Neural cell (in vitro differentiated cells): ENCODE measurements at regions not wholly inside any gene's neighbourhood (a gene's known extent, or its start where the extent isn't known, plus 50 kb on each side); places are given as distances from the start of the nearest gene placed in this dataset.

Source experiments
- H2AFZ ChIP-seq: fragments of 200-600, 300-800 bp; sonication (generic), shearing (Covaris generic); 2 replicates; pipeline ENCODE4 v1.6.0; 2014; ENCODE audit warnings: low read depth, mild to moderate bottlenecking, antibody characterized with exemption, low read length, moderate library complexity
- H3F3A ChIP-seq: fragments of 200-600 bp; shearing (Covaris generic); 2 replicates; pipeline ENCODE4 v1.6.1; 2016; ENCODE audit warnings: mild to moderate bottlenecking, moderate library complexity, mixed read lengths, antibody characterized with exemption, low read length; ENCODE audit not compliant: insufficient read depth, poor library complexity, severe bottlenecking
- H3K27ac ChIP-seq: fragments of 200-600, 300-800 bp; sonication (generic), shearing (Covaris generic); 2 replicates; pipeline ENCODE4 v1.5.1; 2014; ENCODE audit warnings: mild to moderate bottlenecking, low read length, moderate library complexity
- H3K27me3 ChIP-seq: fragments of 300-800, 200-600 bp; sonication (generic), shearing (Covaris generic); 2 replicates; pipeline ENCODE4 v1.6.0; 2014; ENCODE audit warnings: mild to moderate bottlenecking, low read depth, low read length, moderate library complexity; ENCODE audit not compliant: insufficient read depth
- H3K36me3 ChIP-seq: fragments of 300-800, 200-600 bp; sonication (generic), shearing (Covaris generic); 2 replicates; pipeline ENCODE4 v1.5.1; 2014; ENCODE audit warnings: mild to moderate bottlenecking, antibody characterized with exemption, low read length, moderate library complexity; ENCODE audit not compliant: insufficient read depth
- H3K4me2 ChIP-seq: fragments of 300-800, 200-600 bp; sonication (generic), shearing (Covaris generic); 2 replicates; pipeline ENCODE4 v1.6.0; 2014; ENCODE audit warnings: mild to moderate bottlenecking, low read length
- H3K4me3 ChIP-seq: fragments of 300-800, 200-600 bp; sonication (generic), shearing (Covaris generic); 2 replicates; pipeline ENCODE4 v1.5.1; 2014; ENCODE audit warnings: mild to moderate bottlenecking, low read length, moderate library complexity
- H3K79me2 ChIP-seq: fragments of 200-600 bp; shearing (Covaris generic); replicated peaks from 2 replicates; pipeline ENCODE4 v1.6.0; 2014; ENCODE audit warnings: mild to moderate bottlenecking, low read length, moderate library complexity; ENCODE audit not compliant: insufficient read depth
- H3K9ac ChIP-seq: fragments of 300-800, 200-600 bp; sonication (generic), shearing (Covaris generic); 2 replicates; pipeline ENCODE4 v1.6.1; 2016; ENCODE audit warnings: mild to moderate bottlenecking, low read length, mixed read lengths
- H3K9me2 ChIP-seq: fragments of 200-600 bp; shearing (Covaris generic); 2 replicates; pipeline ENCODE4 v1.6.1; 2016; ENCODE audit warnings: mild to moderate bottlenecking, low read length, mixed read lengths; ENCODE audit not compliant: insufficient read depth
- H3K9me3 ChIP-seq: fragments of 200-600, 300-800 bp; sonication (generic), shearing (Covaris generic); 2 replicates; pipeline ENCODE4 v1.6.1; 2016; ENCODE audit warnings: mild to moderate bottlenecking, mixed run types, low read length, moderate library complexity, mixed read lengths
- H4K20me1 ChIP-seq: fragments of 200-600 bp; shearing (Covaris generic); 2 replicates; pipeline ENCODE4 v1.6.1; 2016; ENCODE audit warnings: mild to moderate bottlenecking, mixed run types; ENCODE audit not compliant: insufficient read depth
- CTCF ChIP-seq: fragments of 450-650 bp; IDR thresholded peaks from 2 replicates; pipeline ENCODE4 v1.5.1; 2014; ENCODE audit warnings: antibody characterized with exemption, mild to moderate bottlenecking, moderate library complexity; ENCODE audit not compliant: poor library complexity, severe bottlenecking
- EP300 ChIP-seq: fragments of 450-650 bp; conservative IDR thresholded peaks from 2 replicates; pipeline ENCODE4 v1.6.1; 2014; ENCODE audit warnings: antibody characterized with exemption, mild to moderate bottlenecking, moderate library complexity; ENCODE audit not compliant: poor library complexity, severe bottlenecking
- EZH2 ChIP-seq: fragments of 200-600, 300-800 bp; shearing (Covaris generic), sonication (generic); IDR thresholded peaks from 2 replicates; pipeline ENCODE4 v1.6.1; 2014; ENCODE audit warnings: antibody characterized with exemption, low read length, borderline replicate concordance, mild to moderate bottlenecking; ENCODE audit not compliant: insufficient read depth, poor library complexity, severe bottlenecking
- MXI1 ChIP-seq: fragments of 450-650 bp; conservative IDR thresholded peaks from 2 replicates; pipeline ENCODE4 v1.6.1; 2014; ENCODE audit warnings: antibody characterized with exemption, mild to moderate bottlenecking; ENCODE audit not compliant: poor library complexity, severe bottlenecking
- POLR2AphosphoS5 ChIP-seq: IDR thresholded peaks from 2 replicates; pipeline ENCODE4 v1.6.1; 2012
- RAD21 ChIP-seq: fragments of 450-650 bp; conservative IDR thresholded peaks from 2 replicates; pipeline ENCODE4 v1.6.1; 2014; ENCODE audit warnings: antibody characterized with exemption, mild to moderate bottlenecking, moderate library complexity
- REST ChIP-seq: IDR thresholded peaks from 2 replicates; pipeline ENCODE4 v1.6.1; 2012; ENCODE audit warnings: borderline replicate concordance
- SMC3 ChIP-seq: fragments of 450-650 bp; conservative IDR thresholded peaks from 2 replicates; pipeline ENCODE4 v1.6.1; 2014; ENCODE audit warnings: antibody characterized with exemption, mild to moderate bottlenecking, moderate library complexity; ENCODE audit not compliant: poor library complexity
- TAF1 ChIP-seq: IDR thresholded peaks from 2 replicates; pipeline ENCODE4 v1.6.1; 2012; ENCODE audit warnings: low read depth

- Histone ChIP-seq H3K27ac (peak overlapping the region; percentile 3), H3F3A (no peaks in the 10 kb centered on the region), H2AFZ (no peak overlapping the region), H3K9me2 (no peaks in the 10 kb centered on the region), H3K4me3 (no peak overlapping the region), H3K4me2 (peak overlapping the region; percentile 0), H3K27me3 (no peaks in the 10 kb centered on the region), H3K9me3 (no peaks in the 10 kb centered on the region), H4K20me1 (no peaks in the 10 kb centered on the region), H3K36me3 (no peaks in the 10 kb centered on the region), H3K79me2 (no peaks in the 10 kb centered on the region), H3K9ac (no peak overlapping the region)
- no peak for TF ChIP-seq MXI1
- TF ChIP-seq RAD21 = no peak
- no peak for TF ChIP-seq POLR2AphosphoS5
- no peak for TF ChIP-seq EP300
- no peak for TF ChIP-seq SMC3
- no peak for TF ChIP-seq REST
- TF ChIP-seq EZH2 = no peak
- TF ChIP-seq TAF1 = no peak
Observed at GRCh38 chr20:54843865-54844264, 368.5 kb downstream of the DOK5 start.

GRCh38 chr20:54843431-54843830 is 368.0 kb downstream of the DOK5 start:
- no peak overlapping the region for H3K4me3 ChIP-seq
- no peaks in the 10 kb centered on the region for H3K9me3 ChIP-seq
- H2AFZ ChIP-seq = no peak overlapping the region
- H4K20me1 ChIP-seq = no peaks in the 10 kb centered on the region
- no peaks in the 10 kb centered on the region for H3K9me2 ChIP-seq
- no peaks in the 10 kb centered on the region for H3F3A ChIP-seq
- peak overlapping the region; percentile 0 for H3K4me2 ChIP-seq
- peak overlapping the region; percentile 3 for H3K27ac ChIP-seq
- H3K79me2 ChIP-seq = no peaks in the 10 kb centered on the region
- TF ChIP-seq EZH2 (no peak), CTCF (no peak)
- no peak overlapping the region for H3K9ac ChIP-seq
- H3K36me3 ChIP-seq = no peaks in the 10 kb centered on the region
- H3K27me3 ChIP-seq = no peaks in the 10 kb centered on the region

GRCh38 chr20:54839224-54839623 is 363.8 kb downstream of the DOK5 start:
- H3K9ac ChIP-seq = no peak overlapping the region
- H3K79me2 ChIP-seq = no peaks in the 10 kb centered on the region
- no peaks in the 10 kb centered on the region for H3K36me3 ChIP-seq
- H3K9me3 ChIP-seq = no peaks in the 10 kb centered on the region
- H3F3A ChIP-seq = no peaks in the 10 kb centered on the region
- no peaks in the 10 kb centered on the region for H3K27me3 ChIP-seq
- no peak overlapping the region for H3K4me2 ChIP-seq
- TF ChIP-seq TAF1 (no peak), REST (no peak), MXI1 (no peak)
- no peak overlapping the region for H3K4me3 ChIP-seq
- no peaks in the 10 kb centered on the region for H4K20me1 ChIP-seq
- H2AFZ ChIP-seq = no peak overlapping the region
- no peaks in the 10 kb centered on the region for H3K9me2 ChIP-seq
- no peak overlapping the region for H3K27ac ChIP-seq
